C4-2B (cell line): ENCODE measurements at regions not wholly inside any gene's neighbourhood (a gene's known extent, or its start where the extent isn't known, plus 50 kb on each side); places are given as distances from the start of the nearest gene placed in this dataset.
"Not testable (repeated sequence)": the region's sequence is repeated elsewhere in the genome, so short reads cannot be mapped to it uniquely, and the experiment has no call there.

Experiments used
- ZFX ChIP-seq: fragments of 450-650 bp; IDR thresholded peaks from 2 replicates; pipeline ENCODE4 v1.6.1; 2017
- TF ChIP-seq, protein P1 (sequence below): fragments of 450-650 bp; conservative IDR thresholded peaks from 2 replicates; pipeline ENCODE4 v1.5.1; 2017; ENCODE audit warnings: mild to moderate bottlenecking

GRCh38 chr11:34817812-34818211 lies 98.4 kb downstream of the APIP start:
- TF ChIP-seq, protein P1, sequence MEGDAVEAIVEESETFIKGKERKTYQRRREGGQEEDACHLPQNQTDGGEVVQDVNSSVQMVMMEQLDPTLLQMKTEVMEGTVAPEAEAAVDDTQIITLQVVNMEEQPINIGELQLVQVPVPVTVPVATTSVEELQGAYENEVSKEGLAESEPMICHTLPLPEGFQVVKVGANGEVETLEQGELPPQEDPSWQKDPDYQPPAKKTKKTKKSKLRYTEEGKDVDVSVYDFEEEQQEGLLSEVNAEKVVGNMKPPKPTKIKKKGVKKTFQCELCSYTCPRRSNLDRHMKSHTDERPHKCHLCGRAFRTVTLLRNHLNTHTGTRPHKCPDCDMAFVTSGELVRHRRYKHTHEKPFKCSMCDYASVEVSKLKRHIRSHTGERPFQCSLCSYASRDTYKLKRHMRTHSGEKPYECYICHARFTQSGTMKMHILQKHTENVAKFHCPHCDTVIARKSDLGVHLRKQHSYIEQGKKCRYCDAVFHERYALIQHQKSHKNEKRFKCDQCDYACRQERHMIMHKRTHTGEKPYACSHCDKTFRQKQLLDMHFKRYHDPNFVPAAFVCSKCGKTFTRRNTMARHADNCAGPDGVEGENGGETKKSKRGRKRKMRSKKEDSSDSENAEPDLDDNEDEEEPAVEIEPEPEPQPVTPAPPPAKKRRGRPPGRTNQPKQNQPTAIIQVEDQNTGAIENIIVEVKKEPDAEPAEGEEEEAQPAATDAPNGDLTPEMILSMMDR: not testable (repeated sequence)
- not testable (repeated sequence) for TF ChIP-seq ZFX
